H1 (cell line): ENCODE measurements at regions not wholly inside any gene's neighbourhood (a gene's known extent, or its start where the extent isn't known, plus 50 kb on each side); places are given as distances from the start of the nearest gene placed in this dataset.

ENCODE experiments used
- CTCF ChIA-PET: fragments of 300-600 bp; sonication (Branson Sonifier 250); formaldehyde crosslinking; loops from one replicate; lab custom pipeline; 2021; ENCODE audit not compliant: partially characterized antibody; lab: Charles Lee
- POLR2A ChIA-PET: fragments of 300-600 bp; sonication (Branson Sonifier 250); formaldehyde crosslinking; loops from one replicate; lab custom pipeline; 2021; ENCODE audit warnings: inconsistent platforms; ENCODE audit not compliant: partially characterized antibody; lab: Charles Lee
- DNase-seq, 2 experiments: peaks; one replicate each; pipeline versions ENCODE4 v3.0.0 to v3.0.0-alpha.2; 2010 to 2022; ENCODE audit warnings: low spot score in 2 of 2, low read depth in 1 of 2, mixed read lengths in 1 of 2
- FAIRE-seq: peaks from 2 replicates; lab custom pipeline; 2011; peaks lifted over from hg19 to GRCh38; lab: Jason Lieb, UNC
- H2AFZ ChIP-seq: 2 replicates; pipeline ENCODE4 v1.8.1; 2012; ENCODE audit warnings: low read length, inconsistent platforms
- H2AK5ac ChIP-seq: 2 replicates; pipeline ENCODE4 v1.6.1; 2013; ENCODE audit warnings: low read depth, low read length
- H2BK120ac ChIP-seq: replicated peaks from 2 replicates; pipeline ENCODE3; 2013; ENCODE audit warnings: low read depth, low read length, inconsistent platforms
- H2BK12ac ChIP-seq: 2 replicates; pipeline ENCODE4 v1.6.1; 2013; ENCODE audit warnings: low read depth, low read length
- H2BK15ac ChIP-seq: 2 replicates; pipeline ENCODE4 v1.6.1; 2013; ENCODE audit warnings: low read length
- H2BK20ac ChIP-seq: 2 replicates; pipeline ENCODE4 v1.6.1; 2013; ENCODE audit warnings: low read length
- H2BK5ac ChIP-seq: 2 replicates; pipeline ENCODE4 v1.6.1; 2013; ENCODE audit warnings: low read depth, low read length
- H3K14ac ChIP-seq: 2 replicates; pipeline ENCODE4 v1.6.1; 2013; ENCODE audit warnings: inconsistent platforms; ENCODE audit not compliant: insufficient read length
- H3K18ac ChIP-seq: 2 replicates; pipeline ENCODE4 v1.6.1; 2013; ENCODE audit warnings: low read length; ENCODE audit errors: extremely low read depth
- H3K23ac ChIP-seq: 2 replicates; pipeline ENCODE4 v1.6.1; 2013; ENCODE audit warnings: inconsistent platforms; ENCODE audit not compliant: insufficient read length
- H3K23me2 ChIP-seq: 2 replicates; pipeline ENCODE4 v1.6.1; 2013; ENCODE audit warnings: low read depth, low read length
- H3K27ac ChIP-seq: 2 replicates; pipeline ENCODE4 v1.6.1; 2011; ENCODE audit warnings: low read depth, low read length, inconsistent platforms
- H3K27me3 ChIP-seq, 4 experiments: replicated peaks in 1 of 4; 1 replicate in 1 of 4; 2 replicates in 3 of 4; pipeline versions ENCODE4 v1.6.1 to v1.8.1; 2011 to 2013; ENCODE audit warnings: low read length in 3 of 4, mild to moderate bottlenecking in 3 of 4, inconsistent platforms in 2 of 4, mixed read lengths in 2 of 4, moderate library complexity in 1 of 4; ENCODE audit not compliant: control insufficient read depth in 3 of 4, insufficient read depth in 3 of 4; ENCODE audit errors: extremely low read depth in 1 of 4
- H3K36me3 ChIP-seq, 4 experiments: 2 replicates each; pipeline versions ENCODE4 v1.6.1 to v1.8.1; 2011 to 2013; ENCODE audit warnings: mild to moderate bottlenecking in 4 of 4, low read length in 3 of 4, moderate library complexity in 2 of 4, control low read depth in 1 of 4, inconsistent platforms in 1 of 4; ENCODE audit not compliant: insufficient read depth in 4 of 4, control insufficient read depth in 2 of 4
- H3K4ac ChIP-seq: replicated peaks from 2 replicates; pipeline ENCODE3; 2013; ENCODE audit warnings: low read length, low read depth, mixed read lengths, inconsistent platforms; ENCODE audit not compliant: insufficient read length
- H3K4me1 ChIP-seq, 4 experiments: replicated peaks in 1 of 4; 1 replicate in 1 of 4; 2 replicates in 3 of 4; pipeline versions ENCODE4 v1.6.1 to v1.8.1; 2011 to 2013; ENCODE audit warnings: low read length in 3 of 4, inconsistent platforms in 2 of 4, mixed read lengths in 1 of 4; ENCODE audit not compliant: insufficient read depth in 4 of 4, control insufficient read depth in 3 of 4
- H3K4me2 ChIP-seq, 2 experiments: 2 replicates each; pipeline versions ENCODE4 v1.6.1 to v1.8.1; 2011 to 2013; ENCODE audit warnings: low read depth in 2 of 2, low read length in 2 of 2, control low read depth in 1 of 2, inconsistent platforms in 1 of 2, mild to moderate bottlenecking in 1 of 2; ENCODE audit not compliant: insufficient read depth in 1 of 2
- H3K4me3 ChIP-seq, 4 experiments: fragments of 200-600, 300-600 bp in 1 of 4; sonication (generic), shearing (Covaris generic), sonication (Bioruptor Twin) in 1 of 4; 2 replicates each; pipeline versions ENCODE4 v1.5.1 to v1.8.1; 2011 to 2016; ENCODE audit warnings: low read length in 4 of 4, low read depth in 3 of 4, control low read depth in 2 of 4, inconsistent platforms in 2 of 4, mild to moderate bottlenecking in 2 of 4, mixed read lengths in 1 of 4, moderate library complexity in 1 of 4; ENCODE audit not compliant: insufficient read depth in 2 of 4; ENCODE audit errors: extremely low read depth in 1 of 4
- H3K56ac ChIP-seq: replicated peaks from 2 replicates; pipeline ENCODE3; 2013; ENCODE audit warnings: low read depth, mild to moderate bottlenecking, mixed read lengths, low read length, inconsistent platforms; ENCODE audit not compliant: insufficient read length
- H3K79me1 ChIP-seq: 2 replicates; pipeline ENCODE4 v1.6.1; 2013; ENCODE audit warnings: low read depth, low read length, control low read depth
- H3K79me2 ChIP-seq, 2 experiments: 2 replicates each; pipeline versions ENCODE4 v1.6.1 to v1.8.1; 2012 to 2013; ENCODE audit warnings: low read length in 2 of 2, mild to moderate bottlenecking in 2 of 2, inconsistent platforms in 1 of 2; ENCODE audit not compliant: insufficient read depth in 2 of 2, control insufficient read depth in 1 of 2
- H3K9ac ChIP-seq, 4 experiments: replicated peaks in 1 of 4; 1 replicate in 1 of 4; 2 replicates in 3 of 4; pipeline versions ENCODE4 v1.6.1 to v1.8.1; 2011 to 2013; ENCODE audit warnings: low read depth in 3 of 4, low read length in 3 of 4, control low read depth in 2 of 4, mild to moderate bottlenecking in 2 of 4, moderate library complexity in 2 of 4, inconsistent platforms in 1 of 4; ENCODE audit errors: extremely low read depth in 1 of 4
- H3K9me3 ChIP-seq, 2 experiments: 2 replicates each; pipeline versions ENCODE4 v1.6.1 to v1.8.1; 2012 to 2013; ENCODE audit warnings: mild to moderate bottlenecking in 2 of 2, moderate library complexity in 2 of 2, control low read depth in 1 of 2, inconsistent platforms in 1 of 2, low read depth in 1 of 2, low read length in 1 of 2, mixed read lengths in 1 of 2; ENCODE audit not compliant: insufficient read depth in 2 of 2
- H4K20me1 ChIP-seq, 2 experiments: replicated peaks in 1 of 2; 2 replicates each; pipeline versions ENCODE3 to v1.8.1; 2011 to 2013; ENCODE audit warnings: inconsistent platforms in 2 of 2, low read length in 2 of 2, mild to moderate bottlenecking in 1 of 2; ENCODE audit not compliant: insufficient read depth in 2 of 2, control insufficient read depth in 1 of 2
- H4K5ac ChIP-seq: 2 replicates; pipeline ENCODE4 v1.6.1; 2013; ENCODE audit warnings: low read length, low read depth, mixed read lengths, inconsistent platforms; ENCODE audit not compliant: insufficient read length
- H4K8ac ChIP-seq: 2 replicates; pipeline ENCODE4 v1.8.0; 2013; ENCODE audit warnings: mild to moderate bottlenecking, moderate library complexity, low read length, inconsistent platforms; ENCODE audit not compliant: insufficient read depth; ENCODE audit errors: extremely low read depth
- H4K91ac ChIP-seq: replicated peaks from 2 replicates; pipeline ENCODE3; 2013; ENCODE audit warnings: low read length, mixed read lengths, inconsistent platforms; ENCODE audit not compliant: insufficient read length
- BACH1 ChIP-seq: IDR thresholded peaks from 2 replicates; pipeline ENCODE4 v1.6.1; 2012; ENCODE audit warnings: low read length, improper control_type of control experiment
- BRCA1 ChIP-seq: IDR thresholded peaks from 2 replicates; pipeline ENCODE4 v1.6.1; 2012; ENCODE audit warnings: low read depth, low read length, improper control_type of control experiment
- CBX8 ChIP-seq: fragments of 300-800, 300-1000 bp; sonication (generic); IDR thresholded peaks from 2 replicates; pipeline ENCODE4 v1.7.1; 2016; ENCODE audit warnings: low read depth, low read length, borderline replicate concordance
- CEBPB ChIP-seq: IDR thresholded peaks from 2 replicates; pipeline ENCODE4 v1.6.1; 2012; ENCODE audit warnings: low read depth, low read length
- CHD2 ChIP-seq: IDR thresholded peaks from 2 replicates; pipeline ENCODE4 v1.6.1; 2012; ENCODE audit warnings: low read length, improper control_type of control experiment
- EZH2 ChIP-seq: fragments of 200-600 bp; sonication (generic); IDR thresholded peaks from 2 replicates; pipeline ENCODE4 v1.7.1; 2012; ENCODE audit warnings: low read depth, mild to moderate bottlenecking, moderate library complexity, low read length, inconsistent platforms; ENCODE audit not compliant: severe bottlenecking
- NANOG ChIP-seq: IDR thresholded peaks from 2 replicates; pipeline ENCODE4 v1.6.1; 2011; ENCODE audit warnings: low read length, low read depth, mild to moderate bottlenecking, inconsistent platforms; ENCODE audit not compliant: insufficient read depth, poor library complexity, severe bottlenecking
- RFX5 ChIP-seq: IDR thresholded peaks from 2 replicates; pipeline ENCODE4 v1.6.1; 2011; ENCODE audit warnings: low read depth, low read length, improper control_type of control experiment, borderline replicate concordance
- SIN3A ChIP-seq, 2 experiments: IDR thresholded peaks in 1 of 2; conservative IDR thresholded peaks in 1 of 2; 2 replicates each; pipeline ENCODE4 v1.6.1; 2011 to 2012; ENCODE audit warnings: low read length in 2 of 2, improper control_type of control experiment in 1 of 2, low read depth in 1 of 2, mild to moderate bottlenecking in 1 of 2
- SIRT6 ChIP-seq: IDR thresholded peaks from one replicate; pipeline ENCODE4 v1.7.1; 2012; ENCODE audit warnings: low read length, inconsistent platforms
- SRF ChIP-seq: IDR thresholded peaks from 2 replicates; pipeline ENCODE4 v1.6.1; 2011; ENCODE audit warnings: mild to moderate bottlenecking, low read depth, low read length, moderate library complexity
- SUZ12 ChIP-seq: fragments of 200-600 bp; sonication (generic); IDR thresholded peaks from 2 replicates; pipeline ENCODE4 v1.6.1; 2012; ENCODE audit warnings: mild to moderate bottlenecking, inconsistent platforms, low read length, moderate library complexity, mixed read lengths
- TAF7 ChIP-seq: optimal IDR thresholded peaks from 2 replicates; pipeline ENCODE3; 2011; ENCODE audit warnings: low read depth, mild to moderate bottlenecking, inconsistent platforms, low read length, moderate library complexity, borderline replicate concordance
- WGBS, 2 experiments: shearing (Covaris generic) in 1 of 2; methylation state at CpG; one replicate each; pipeline versions ENCODE4 v1.1.6 to v1.1.7; 2013 to 2015; ENCODE audit warnings: low lambda C conversion rate in 2 of 2, mixed read lengths in 2 of 2, inconsistent platforms in 1 of 2, low coverage in 1 of 2, missing lambda C conversion rate in 1 of 2; ENCODE audit not compliant: insufficient replicate concordance in 2 of 2, insufficient coverage in 1 of 2, insufficient read length in 1 of 2; ENCODE audit errors: extremely low coverage in 1 of 2, missing lambda C conversion rate in 1 of 2; 5-methylcytosine and 5-hydroxymethylcytosine counted together

- no peak overlapping the region for H3K4me3 ChIP-seq
- no peak for FAIRE-seq
- no peak for DNase-seq
- no peak overlapping the region for H3K18ac ChIP-seq
- H2AK5ac ChIP-seq = no peak overlapping the region
- no peak overlapping the region for H2BK12ac ChIP-seq
- no peak overlapping the region for H3K9ac ChIP-seq
- no peaks in the 10 kb centered on the region for H3K23me2 ChIP-seq
- no peak overlapping the region for H3K4me2 ChIP-seq
- no peak overlapping the region for H2AFZ ChIP-seq
- TF ChIP-seq NANOG (no peak), TAF7 (no peak), CHD2 (no peak), RFX5 (no peak), SIN3A (conservative IDR thresholded peaks at IDR 0.05 in 1 of 2, IDR thresholded peaks at IDR 0.05 in 1 of 2; ENCODE audit: low read depth in 1 of 2, low read length in 2 of 2) (no peak), CEBPB (no peak), EZH2 (no peak), BRCA1 (no peak), SIRT6 (no peak), CBX8 (no peak), BACH1 (no peak), SUZ12 (no peak), SRF (no peak)
- TF ChIP-seq, all 59 proteins: peak for 0
- Histone ChIP-seq H3K23ac (no peak overlapping the region), H2BK20ac (no peak overlapping the region), H3K27me3 (no peaks in the 10 kb centered on the region), H2BK120ac (no peak overlapping the region), H3K4ac (no peak overlapping the region), H2BK15ac (no peak overlapping the region), H3K36me3 (no peaks in the 10 kb centered on the region), H4K20me1 (no peaks in the 10 kb centered on the region), H3K14ac (no peak overlapping the region), H4K91ac (no peak overlapping the region), H3K4me1 (peaks cover 0 to 3% (median 2%) of the 10 kb centered on the region in 4 experiments; a peak in 4 of 7 replicates), H4K5ac (no peak overlapping the region), H3K79me2 (no peaks in the 10 kb centered on the region), H4K8ac (no peak overlapping the region), H3K79me1 (no peaks in the 10 kb centered on the region), H3K56ac (no peak overlapping the region), H3K9me3 (no peaks in the 10 kb centered on the region), H2BK5ac (no peak overlapping the region), H3K27ac (no peak overlapping the region)
- CTCF ChIA-PET = no interaction called here
- 89% methylated on average over 1 of the region's 1 CpG; no CpG with 5 or more reads in 1 of the 2 experiments for WGBS, 2 experiments
- POLR2A ChIA-PET = no interaction called here
Observed at GRCh38 chr21:16584756-16585155, 855.0 kb downstream of the USP25 start.
